ENCODE measurements at regions not wholly inside any gene's neighbourhood (a gene's known extent, or its start where the extent isn't known, plus 50 kb on each side); places are given as distances from the start of the nearest gene placed in this dataset.

GRCh38 chr4:152235718-152236117 is 300.2 kb downstream of the FBXW7 start:
- no peak for DNase-seq (ENCODE audit: low read depth, low spot score)

DNA sequence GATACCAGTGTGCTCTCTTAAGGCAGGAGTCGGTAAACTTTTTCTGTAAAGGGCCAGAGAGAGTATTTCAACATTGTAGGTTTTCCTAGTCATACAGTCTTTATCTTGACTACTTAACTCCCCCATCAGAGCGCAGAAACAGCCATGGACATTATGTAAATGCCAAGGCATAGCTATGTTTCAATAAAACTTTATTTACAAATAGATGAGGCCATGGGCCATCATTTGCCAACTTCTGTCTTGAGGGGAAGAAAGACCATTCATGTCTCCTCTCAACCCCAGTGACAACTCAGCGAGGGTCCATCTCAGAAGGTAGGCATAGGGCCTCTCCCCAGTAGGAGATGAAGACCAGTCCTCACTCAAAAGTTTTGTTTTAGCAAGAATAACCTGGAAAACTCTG is 301.3 kb downstream of the FBXW7 start:
- DNase-seq (ENCODE audit: low read depth, low spot score), result no peak

GRCh38 chr4:152232271-152232670 is 303.6 kb downstream of the FBXW7 start:
- no peak for DNase-seq (ENCODE audit: low read depth, low spot score)

DNA sequence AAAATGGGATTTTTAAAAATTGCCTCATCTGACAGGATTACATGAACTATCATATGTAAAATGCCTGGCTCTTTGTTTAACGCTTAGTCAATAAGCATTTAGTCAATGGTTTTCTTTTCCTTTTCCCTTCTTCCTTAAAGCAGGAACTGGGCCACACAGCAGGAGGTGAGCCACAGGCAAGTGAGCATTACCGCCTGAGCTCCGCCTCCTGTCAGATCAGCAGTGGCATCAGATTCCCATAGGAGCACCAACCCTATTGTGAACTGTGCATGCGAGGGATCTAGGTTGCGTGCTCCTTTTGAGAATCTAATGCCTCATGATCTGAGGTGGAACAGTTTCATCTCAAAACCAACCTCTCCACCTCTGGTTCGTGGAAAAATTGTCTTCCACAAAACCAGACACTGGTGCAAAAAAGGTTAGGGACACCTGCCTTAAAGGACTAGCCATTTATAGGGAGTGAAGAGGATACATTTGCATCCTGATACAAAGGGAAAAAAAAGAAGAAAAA is 306.1 kb downstream of the FBXW7 start:
- no peak for DNase-seq (ENCODE audit: low read depth, low spot score)

DNA sequence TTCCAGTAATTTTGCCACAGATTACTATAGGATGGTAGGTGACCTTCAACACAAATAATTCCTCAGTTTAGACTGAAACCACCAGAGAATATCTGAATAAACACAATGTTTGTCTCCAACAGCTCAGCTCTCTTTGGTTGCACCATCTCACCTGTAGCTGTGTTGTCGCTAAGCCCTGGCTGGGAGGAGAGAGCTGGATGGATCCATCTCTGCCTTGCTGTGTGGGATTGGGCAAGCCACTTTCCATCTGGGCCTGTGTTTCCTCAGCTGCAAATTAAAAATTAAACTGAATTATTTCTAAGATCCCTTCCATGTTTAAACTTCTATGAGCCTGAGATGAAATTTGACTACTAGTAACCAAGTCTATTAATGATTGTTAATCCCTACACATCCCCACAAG is 310.2 kb downstream of the FBXW7 start:
- DNase-seq (ENCODE audit: low read depth, low spot score), result no peak

GRCh38 chr4:152224721-152225420 is 311.0 kb downstream of the FBXW7 start:
- DNase-seq (ENCODE audit: low read depth, low spot score), result no peak

DNA sequence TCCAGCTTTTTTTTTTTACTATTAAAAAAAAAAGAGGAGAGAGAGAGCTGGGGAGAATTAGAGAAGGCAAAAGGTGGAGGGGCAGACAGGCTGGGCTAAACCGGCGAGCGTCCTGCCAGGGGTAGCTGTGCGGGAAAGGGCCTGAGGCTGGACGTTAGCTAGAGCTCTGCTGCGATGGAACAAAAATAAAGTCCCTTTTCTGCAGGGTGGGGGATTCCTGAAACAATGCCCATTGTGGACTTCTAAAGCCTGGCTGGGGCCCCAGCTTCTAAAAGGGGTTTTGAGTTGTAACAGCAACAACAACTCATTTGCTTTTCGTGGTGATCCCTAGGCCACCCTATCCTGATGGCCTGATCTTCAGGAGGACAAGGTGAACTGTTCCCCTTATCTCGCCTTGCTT is 311.7 kb downstream of the FBXW7 start:
- no peak for DNase-seq (ENCODE audit: low read depth, low spot score)

DNA sequence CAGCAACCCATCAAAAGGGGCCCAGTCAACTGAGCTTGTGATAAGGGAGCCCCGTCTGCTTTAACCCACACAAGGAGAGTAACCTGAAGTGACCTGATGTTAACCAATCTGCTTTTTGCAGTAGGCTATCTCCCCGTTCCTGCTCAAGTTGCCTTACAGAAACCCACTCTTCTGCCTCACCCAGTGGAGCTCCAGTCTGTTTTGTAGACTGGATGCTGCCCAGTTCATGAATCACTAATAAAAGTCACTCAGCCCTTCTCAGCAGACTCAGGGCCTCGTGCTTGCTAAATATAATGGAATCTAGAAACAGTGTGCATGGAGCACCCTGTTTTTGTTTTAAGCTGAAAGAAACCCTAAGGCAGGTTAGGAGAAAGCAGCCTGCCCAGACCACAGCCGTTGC is 312.3 kb downstream of the FBXW7 start:
- DNase-seq (ENCODE audit: low read depth, low spot score), result no peak

DNA sequence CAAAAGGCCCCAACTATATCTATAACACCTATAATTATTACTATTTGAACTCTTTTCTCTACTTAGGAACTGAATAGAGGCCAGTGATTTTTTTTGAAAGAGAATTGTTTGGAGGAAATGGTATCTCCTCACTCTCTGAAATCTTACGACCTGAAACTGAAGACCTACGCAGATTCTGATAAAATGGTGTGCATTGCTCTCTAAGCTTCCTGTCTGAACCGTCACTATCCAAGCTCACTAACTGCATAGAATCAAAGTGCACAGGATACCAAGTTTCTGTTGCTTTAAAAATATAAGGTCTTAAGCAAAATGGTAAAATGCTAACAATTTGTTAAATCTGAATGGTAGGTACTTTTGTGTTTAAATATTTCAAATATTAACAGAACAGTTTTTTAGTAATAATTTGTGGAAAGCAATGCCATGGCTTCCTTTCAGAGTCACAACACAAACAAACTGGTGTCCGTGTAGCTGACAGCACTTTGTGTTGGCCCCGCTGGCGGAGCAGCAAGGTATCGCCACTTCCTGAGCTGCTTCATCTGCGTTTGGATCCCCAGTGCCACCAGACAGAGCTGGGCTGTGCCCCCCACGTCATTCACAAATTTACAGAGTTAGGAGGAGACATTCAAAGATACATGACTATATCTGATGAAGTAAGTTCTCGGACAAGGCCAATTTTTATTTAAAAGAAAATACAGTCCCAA is 313.9 kb downstream of the FBXW7 start:
- DNase-seq (ENCODE audit: low read depth, low spot score), result no peak

GRCh38 chr4:152220201-152220666 is 315.7 kb downstream of the FBXW7 start:
- DNase-seq (ENCODE audit: low read depth, low spot score), result no peak

DNA sequence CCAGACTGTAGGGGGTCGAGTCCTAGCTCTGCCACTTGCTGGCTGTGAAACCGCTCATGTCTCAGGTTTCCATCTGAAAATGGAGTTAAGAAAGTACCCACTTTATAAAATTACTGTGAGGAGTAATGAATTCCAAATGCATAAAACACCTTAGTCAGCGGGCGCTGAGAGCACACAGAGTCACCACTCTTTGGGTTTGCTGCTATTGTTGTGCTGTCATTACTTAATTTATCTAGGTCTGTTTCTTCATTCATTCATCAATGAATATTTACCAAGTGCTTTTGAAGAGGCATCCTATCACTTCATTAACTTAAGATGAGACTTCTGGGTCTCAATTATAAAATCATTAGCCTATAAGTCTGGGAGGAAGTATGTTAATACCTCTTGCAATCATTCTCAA is 317.3 kb downstream of the FBXW7 start:
- no peak for DNase-seq (ENCODE audit: low read depth, low spot score)

DNA sequence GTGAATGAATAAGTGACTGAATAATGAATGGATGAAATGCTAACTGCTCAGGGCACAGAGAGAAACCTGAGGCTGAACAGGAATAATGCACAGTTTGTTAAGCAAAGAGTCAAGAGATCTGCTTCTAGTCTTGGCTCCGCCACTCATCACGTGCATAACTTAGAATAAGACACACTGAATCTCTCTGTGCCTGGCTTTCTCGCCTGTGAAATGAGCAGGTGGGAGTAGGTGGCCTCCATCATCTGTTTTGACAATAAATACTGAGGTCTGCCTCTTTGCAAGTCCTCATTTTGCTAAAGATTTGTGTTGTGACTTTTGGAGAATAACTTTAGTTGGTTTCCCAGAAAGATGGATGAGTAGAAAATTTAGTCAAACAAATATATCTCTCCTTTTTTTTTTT is 318.0 kb downstream of the FBXW7 start:
- DNase-seq (ENCODE audit: low read depth, low spot score), result no peak

DNA sequence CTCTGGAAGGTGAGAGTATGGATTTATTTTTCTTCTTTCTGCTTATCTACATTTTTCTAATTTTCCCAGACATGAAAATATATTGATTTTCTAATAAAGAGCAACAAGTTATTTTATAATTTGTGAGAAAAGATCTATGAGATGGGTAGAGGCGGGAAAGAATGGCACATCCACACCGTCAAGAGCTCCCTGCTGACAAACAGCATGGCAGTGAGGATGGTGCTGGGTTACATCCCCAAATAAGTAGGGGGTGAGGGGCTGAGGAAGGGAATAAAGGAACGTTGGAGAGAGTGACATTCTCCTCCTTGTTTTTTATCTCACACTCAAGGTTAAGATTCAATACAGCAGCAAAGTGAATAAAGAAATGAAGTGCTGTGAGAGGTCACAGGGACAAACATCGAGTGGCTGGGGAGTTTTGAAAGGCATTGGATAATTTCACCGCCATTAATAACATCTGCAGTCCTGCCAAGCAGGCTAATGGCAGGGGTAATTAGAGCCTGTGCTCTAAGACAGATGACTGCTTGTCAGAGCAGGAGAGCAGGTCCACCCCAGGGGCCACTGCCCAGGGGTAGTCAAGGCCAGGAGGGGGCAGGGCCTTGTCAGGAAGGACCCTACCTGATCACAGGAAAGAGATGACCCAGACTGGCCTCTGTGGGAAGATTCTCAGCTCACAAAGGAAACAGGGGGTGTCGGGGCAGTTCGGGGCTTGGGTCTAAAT is 323.8 kb downstream of the FBXW7 start:
- no peak for DNase-seq (ENCODE audit: low read depth, low spot score)

DNA sequence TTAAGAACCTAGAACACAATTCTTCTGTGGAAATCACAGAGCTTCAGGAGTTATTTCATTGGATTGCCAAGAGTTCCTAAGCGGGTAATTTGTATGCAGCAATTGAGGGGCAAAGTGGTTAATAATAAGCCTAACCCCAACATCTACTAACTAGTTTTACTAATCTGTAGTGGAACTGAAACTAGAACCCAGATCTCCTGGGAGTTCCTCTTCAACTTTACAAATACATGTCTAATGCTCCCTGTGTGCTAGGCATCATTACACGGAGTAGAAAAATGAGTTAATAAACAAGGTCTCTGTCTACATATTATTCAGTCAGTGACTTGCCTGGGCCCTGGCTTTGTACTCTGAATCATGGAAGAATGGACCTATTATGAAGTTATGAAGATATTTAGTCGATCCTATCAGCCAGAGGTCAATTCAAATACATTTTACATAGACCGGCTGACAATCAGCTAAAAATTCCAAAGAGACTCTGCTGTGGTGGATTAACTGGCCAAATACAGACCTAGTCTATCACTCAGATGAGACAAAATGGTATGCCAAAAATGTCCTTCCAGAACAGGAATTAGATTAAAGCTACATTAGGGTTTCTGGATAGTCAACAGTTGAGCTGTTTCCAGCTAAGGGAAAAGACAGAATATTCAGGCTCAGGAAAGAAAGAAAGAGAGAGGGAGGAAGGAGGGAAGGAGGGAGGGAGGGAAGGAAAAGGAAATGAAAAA is 326.0 kb downstream of the FBXW7 start:
- DNase-seq (ENCODE audit: low read depth, low spot score), result no peak

GRCh38 chr4:152207378-152207720 is 328.5 kb downstream of the FBXW7 start:
- DNase-seq (ENCODE audit: low read depth, low spot score), result no peak

DNA sequence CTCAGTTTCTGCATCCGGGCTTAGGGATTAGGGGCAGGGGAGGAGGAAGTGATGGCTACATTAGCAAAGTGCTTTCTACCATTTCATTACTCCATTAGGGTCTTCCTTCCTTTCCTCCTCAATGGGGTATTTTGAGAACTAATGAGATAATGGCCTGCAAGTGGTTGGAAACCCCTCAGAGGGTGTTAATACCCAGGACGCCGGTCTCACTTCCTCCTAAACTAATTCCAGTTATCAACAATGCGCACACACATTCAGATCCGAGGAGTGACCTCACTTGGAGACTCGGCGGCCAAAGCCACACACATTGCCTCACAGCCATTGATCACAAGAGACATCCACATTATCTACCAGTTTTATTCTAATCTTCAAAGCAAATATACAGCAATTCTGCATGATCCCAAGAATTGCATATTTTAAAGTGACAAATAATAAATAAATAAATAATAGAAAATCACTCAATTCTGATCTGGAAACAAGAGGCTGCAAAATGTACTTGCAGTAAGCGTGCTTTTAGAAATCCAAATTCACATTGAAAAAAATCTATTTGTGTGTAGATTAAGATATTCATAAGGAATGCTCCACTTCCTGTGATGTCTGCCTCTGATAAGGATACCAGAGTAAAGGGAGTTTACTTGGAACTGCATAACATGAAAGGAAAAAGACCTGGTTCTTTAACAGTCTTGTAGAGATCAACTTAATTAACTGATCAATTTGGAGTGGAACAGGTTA is 329.1 kb downstream of the FBXW7 start:
- DNase-seq (ENCODE audit: low read depth, low spot score), result no peak

- no peak for DNase-seq (ENCODE audit: low read depth, low spot score)
Observed at GRCh38 chr4:152206185-152206584, 329.7 kb downstream of the FBXW7 start.

DNA sequence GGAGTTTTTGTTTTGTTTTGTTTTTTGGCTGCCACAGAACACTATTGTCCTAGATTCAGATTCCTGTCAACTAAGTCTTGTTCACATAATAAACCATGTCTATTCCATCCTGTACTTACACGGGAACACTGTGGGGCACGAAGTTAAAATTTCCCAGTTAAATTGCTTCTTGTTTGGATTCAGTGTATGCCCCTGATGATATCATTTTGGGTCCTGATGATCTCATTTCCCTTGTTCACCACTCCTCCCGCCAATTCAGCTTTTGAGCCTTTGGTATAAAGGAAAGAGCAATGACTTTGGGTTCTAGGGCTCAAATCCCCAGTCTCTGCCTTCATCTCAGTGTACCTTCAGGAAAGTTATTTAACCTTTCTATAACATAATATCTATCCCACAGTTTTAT is 333.5 kb downstream of the FBXW7 start:
- no peak for DNase-seq (ENCODE audit: low read depth, low spot score)

GRCh38 chr4:152200511-152201333 is 335.2 kb downstream of the FBXW7 start:
- DNase-seq (ENCODE audit: low read depth, low spot score), result no peak

- DNase-seq (ENCODE audit: low read depth, low spot score), result no peak
Observed at GRCh38 chr4:152197211-152197610, 338.7 kb downstream of the FBXW7 start.

Measured in activated CD4-positive, CD25-positive, alpha-beta regulatory T cell treated with anti-CD3 and anti-CD28 coated beads, Interleukin-2, amount 50 U/mL, for 16 hours (primary cell).